Body of pancreas (tissue), 4 donors: ENCODE measurements at regions not wholly inside any gene's neighbourhood (a gene's known extent, or its start where the extent isn't known, plus 50 kb on each side); places are given as distances from the start of the nearest gene placed in this dataset.

ENCODE experiments used
- ATAC-seq: fragments of 150-250 bp; one replicate; pipeline ENCODE4 v1.9.1; 2016
- DNase-seq, 4 donors: peaks; one replicate each; pipeline ENCODE4 v3.0.0-alpha.2; 2019
- H3K27ac ChIP-seq, 4 donors: fragments of 200-600 bp; sonication (generic); 1 replicate in 3 of 4; 2 replicates in 1 of 4; pipeline versions ENCODE4 v1.5.1 to v1.6.1; 2016 to 2019; ENCODE audit warnings: mild to moderate bottlenecking in 1 of 4, mixed read lengths in 1 of 4, moderate library complexity in 1 of 4
- H3K27me3 ChIP-seq, 2 donors: fragments of 200-600 bp; sonication (generic); one replicate each; pipeline ENCODE4 v1.6.0; 2016; ENCODE audit warnings: mild to moderate bottlenecking in 1 of 2
- H3K36me3 ChIP-seq, 2 donors: fragments of 200-600 bp; sonication (generic); replicated peaks in 1 of 2; 2 replicates each; pipeline ENCODE4 v1.5.1; 2016; ENCODE audit warnings: low read depth in 2 of 2; ENCODE audit not compliant: insufficient read depth in 1 of 2
- H3K4me1 ChIP-seq: fragments of 200-600 bp; sonication (generic); one replicate; pipeline ENCODE4 v1.6.0; 2016
- H3K4me3 ChIP-seq, 2 donors: fragments of 200-600 bp; sonication (generic); 1 replicate in 1 of 2; 2 replicates in 1 of 2; pipeline ENCODE4 v1.5.1; 2016 to 2019
- H3K9me3 ChIP-seq, 3 donors: fragments of 200-600 bp; sonication (generic); 1 replicate in 2 of 3; 2 replicates in 1 of 3; pipeline ENCODE4 v1.5.1; 2016
- POLR2A ChIP-seq, 3 donors: fragments of 450-650 bp; IDR thresholded peaks; one replicate each; pipeline ENCODE4 v1.6.1; 2016; ENCODE audit warnings: antibody characterized with exemption in 3 of 3, mild to moderate bottlenecking in 2 of 3
- WGBS, 2 donors: methylation state at CpG; one replicate each; pipeline ENCODE4 v1.1.5; 2017; 5-methylcytosine and 5-hydroxymethylcytosine counted together
- intact Hi-C: fragments of 100-400 bp; cut with DNase I; formaldehyde crosslinking; loops from one replicate; pipeline ENCODE4 v1.15.1; 2023
- TF ChIP-seq, protein P1 (sequence below), 7 experiments: fragments of 450-650 bp in 4 of 7; fragments of 200-600 bp in 3 of 7; sonication (generic) in 3 of 7; IDR thresholded peaks; one replicate each; pipeline ENCODE4 v1.5.1; 2016 to 2019; ENCODE audit warnings: antibody characterized with exemption in 7 of 7

DNA sequence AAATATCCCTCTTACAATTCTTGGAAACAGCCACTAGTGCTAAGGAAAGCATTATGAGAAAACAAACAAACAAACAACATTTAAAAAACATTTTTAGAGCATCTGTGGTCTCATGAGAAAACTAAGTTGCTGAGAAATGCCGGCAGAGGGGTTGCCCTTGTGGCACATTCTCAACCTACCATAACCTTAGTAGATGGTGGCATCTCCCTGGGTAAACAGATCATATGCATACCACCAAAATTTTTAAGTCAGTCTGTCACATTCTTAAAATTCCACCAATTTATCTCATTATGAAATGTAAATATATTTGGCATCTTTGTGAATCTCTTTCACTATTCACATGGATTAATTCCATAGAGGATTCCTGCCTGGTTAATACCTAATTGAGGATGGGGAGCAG is 575.7 kb upstream of the MARCKS start:
- no peaks in the 10 kb centered on the region for H3K4me1 ChIP-seq
- TF ChIP-seq, protein P1, sequence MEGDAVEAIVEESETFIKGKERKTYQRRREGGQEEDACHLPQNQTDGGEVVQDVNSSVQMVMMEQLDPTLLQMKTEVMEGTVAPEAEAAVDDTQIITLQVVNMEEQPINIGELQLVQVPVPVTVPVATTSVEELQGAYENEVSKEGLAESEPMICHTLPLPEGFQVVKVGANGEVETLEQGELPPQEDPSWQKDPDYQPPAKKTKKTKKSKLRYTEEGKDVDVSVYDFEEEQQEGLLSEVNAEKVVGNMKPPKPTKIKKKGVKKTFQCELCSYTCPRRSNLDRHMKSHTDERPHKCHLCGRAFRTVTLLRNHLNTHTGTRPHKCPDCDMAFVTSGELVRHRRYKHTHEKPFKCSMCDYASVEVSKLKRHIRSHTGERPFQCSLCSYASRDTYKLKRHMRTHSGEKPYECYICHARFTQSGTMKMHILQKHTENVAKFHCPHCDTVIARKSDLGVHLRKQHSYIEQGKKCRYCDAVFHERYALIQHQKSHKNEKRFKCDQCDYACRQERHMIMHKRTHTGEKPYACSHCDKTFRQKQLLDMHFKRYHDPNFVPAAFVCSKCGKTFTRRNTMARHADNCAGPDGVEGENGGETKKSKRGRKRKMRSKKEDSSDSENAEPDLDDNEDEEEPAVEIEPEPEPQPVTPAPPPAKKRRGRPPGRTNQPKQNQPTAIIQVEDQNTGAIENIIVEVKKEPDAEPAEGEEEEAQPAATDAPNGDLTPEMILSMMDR (IDR thresholded peaks at IDR 0.05): no peak
- TF ChIP-seq POLR2A (IDR thresholded peaks at IDR 0.05): no peak
- DNase-seq (no peak), ATAC-seq (no peak)
- no peaks in the 10 kb centered on the region for H3K27me3 ChIP-seq
- no peak overlapping the region for H3K27ac ChIP-seq
- no peak overlapping the region for H3K4me3 ChIP-seq
- intact Hi-C loops: no loop called here
- no peaks in the 10 kb centered on the region for H3K9me3 ChIP-seq
- 52% methylated on average over 1 of the region's 1 CpG for WGBS, 2 donors
- H3K36me3 ChIP-seq: no peaks in the 10 kb centered on the region

DNA sequence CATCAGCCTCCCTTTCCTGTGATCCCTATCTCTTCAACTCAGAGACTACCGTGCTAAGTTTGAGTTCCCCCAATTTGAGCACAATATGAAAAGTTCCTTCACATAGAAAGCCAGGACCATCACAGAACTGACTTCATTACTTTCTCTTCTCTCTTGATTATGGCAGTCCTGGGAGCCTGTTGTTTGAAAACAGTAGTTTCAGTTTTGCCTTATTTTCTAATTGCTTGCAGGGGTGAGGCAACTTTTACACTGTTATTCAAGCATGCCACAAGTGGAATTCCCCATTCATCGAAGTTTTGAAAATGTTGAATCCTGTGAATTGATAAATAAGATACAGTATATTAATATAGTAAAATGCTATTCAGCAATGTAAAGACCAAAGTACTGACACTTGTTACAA is 569.7 kb upstream of the MARCKS start:
- intact Hi-C loops: no loop called here
- Histone ChIP-seq H3K27me3 (no peaks in the 10 kb centered on the region), H3K36me3 (no peaks in the 10 kb centered on the region), H3K9me3 (no peaks in the 10 kb centered on the region), H3K4me1 (no peaks in the 10 kb centered on the region), H3K4me3 (no peak overlapping the region), H3K27ac (no peak overlapping the region)
- DNase-seq (no peak), ATAC-seq (no peak)
- WGBS, 2 donors: 84 to 91% methylated on average over 2 of the region's 2 CpGs
- TF ChIP-seq, protein P1 (IDR thresholded peaks at IDR 0.05): no peak
- TF ChIP-seq POLR2A (IDR thresholded peaks at IDR 0.05): no peak

DNA sequence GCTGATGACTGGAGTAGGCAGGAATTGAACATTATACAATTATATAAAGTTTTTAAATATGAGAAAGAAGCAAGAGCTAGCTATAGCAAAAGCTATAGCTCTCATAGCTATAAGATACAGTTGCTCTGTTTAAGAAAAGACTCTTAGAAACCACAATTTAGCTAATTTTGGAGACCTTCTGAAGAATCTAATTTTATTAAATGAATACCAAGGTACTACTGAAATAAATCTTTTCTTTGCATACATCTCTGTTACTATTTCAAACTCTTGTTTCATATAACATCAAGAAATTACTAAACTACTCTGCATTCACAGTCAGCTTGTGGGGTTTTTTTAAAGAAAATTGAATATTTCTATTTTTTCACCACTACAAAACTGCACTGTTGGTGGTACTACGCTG is 568.7 kb upstream of the MARCKS start:
- WGBS, 2 donors: 84 to 98% methylated on average over 1 of the region's 1 CpG
- no peak for DNase-seq
- TF ChIP-seq, protein P1 (IDR thresholded peaks at IDR 0.05): no peak
- no peak for TF ChIP-seq POLR2A (IDR thresholded peaks at IDR 0.05)
- H3K4me3 ChIP-seq: no peak overlapping the region
- no peaks in the 10 kb centered on the region for H3K27me3 ChIP-seq
- no peak overlapping the region for H3K27ac ChIP-seq
- intact Hi-C loops: no loop called here
- H3K9me3 ChIP-seq: no peaks in the 10 kb centered on the region
- no peaks in the 10 kb centered on the region for H3K36me3 ChIP-seq
- no peak for ATAC-seq
- no peaks in the 10 kb centered on the region for H3K4me1 ChIP-seq

DNA sequence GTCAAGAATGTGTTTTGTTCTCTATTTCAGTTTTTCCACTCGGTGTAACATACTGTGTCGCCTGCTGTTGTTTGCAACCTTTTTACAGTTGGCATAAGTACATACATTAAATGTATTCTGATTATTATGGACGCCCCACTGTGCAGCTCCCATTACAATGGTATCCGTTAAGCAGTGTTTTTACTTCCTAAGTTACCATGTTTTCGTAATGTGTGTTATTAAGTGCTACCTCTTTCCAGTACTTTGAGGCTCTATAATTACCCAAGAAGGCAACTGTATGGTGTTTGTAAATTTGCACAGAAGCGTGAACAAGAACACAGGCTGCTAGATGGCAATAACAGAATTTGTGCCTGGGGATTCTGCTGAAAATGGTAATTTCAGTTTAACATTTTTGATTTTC is 568.0 kb upstream of the MARCKS start:
- no peak for TF ChIP-seq POLR2A (IDR thresholded peaks at IDR 0.05)
- TF ChIP-seq, protein P1 (IDR thresholded peaks at IDR 0.05): no peak
- H3K27me3 ChIP-seq: no peaks in the 10 kb centered on the region
- WGBS, 2 donors: 83 to 85% methylated on average over 6 of the region's 6 CpGs
- no peak for ATAC-seq
- H3K9me3 ChIP-seq: no peaks in the 10 kb centered on the region
- DNase-seq: no peak
- H3K4me1 ChIP-seq: no peaks in the 10 kb centered on the region
- intact Hi-C loops: no loop called here
- no peaks in the 10 kb centered on the region for H3K36me3 ChIP-seq
- H3K4me3 ChIP-seq: no peak overlapping the region
- H3K27ac ChIP-seq: no peak overlapping the region

DNA sequence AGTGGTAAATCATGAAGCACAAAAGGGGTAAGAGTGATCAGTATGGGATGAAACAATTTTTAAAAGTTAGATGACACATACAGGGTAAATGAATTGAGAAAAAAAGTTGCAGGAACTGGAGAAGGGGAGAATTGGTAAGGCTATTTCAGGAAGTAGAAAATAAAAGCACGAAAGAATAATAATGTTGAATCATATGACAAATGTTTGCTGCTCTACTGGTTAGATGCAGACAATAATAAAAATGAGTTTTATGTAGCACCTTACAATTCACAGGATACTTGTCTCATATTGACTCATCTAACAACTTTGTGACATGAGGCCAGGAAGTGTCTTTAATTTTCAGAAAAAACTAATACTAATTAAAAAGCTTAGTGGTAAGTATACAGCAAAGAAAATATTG is 566.5 kb upstream of the MARCKS start:
- no peaks in the 10 kb centered on the region for H3K36me3 ChIP-seq
- H3K27ac ChIP-seq: no peak overlapping the region
- no peaks in the 10 kb centered on the region for H3K9me3 ChIP-seq
- intact Hi-C loops: no loop called here
- H3K27me3 ChIP-seq: no peaks in the 10 kb centered on the region
- no peak for TF ChIP-seq POLR2A (IDR thresholded peaks at IDR 0.05)
- TF ChIP-seq, protein P1 (IDR thresholded peaks at IDR 0.05): no peak
- DNase-seq (no peak), ATAC-seq (no peak)
- 74 to 93% methylated on average over 1 of the region's 1 CpG for WGBS, 2 donors
- no peak overlapping the region for H3K4me3 ChIP-seq
- no peaks in the 10 kb centered on the region for H3K4me1 ChIP-seq
